Tibial artery (tissue), 4 donors: ENCODE measurements at regions not wholly inside any gene's neighbourhood (a gene's known extent, or its start where the extent isn't known, plus 50 kb on each side); places are given as distances from the start of the nearest gene placed in this dataset.
A peak's percentile ranks its signal among the peaks of the same experiment; 100 is the strongest.

Experiments
- DNase-seq, 2 donors: peaks; one replicate each; pipeline ENCODE4 v3.0.0-alpha.2; 2019
- H3K27ac ChIP-seq, 2 donors: fragments of 200-600 bp; sonication (generic) in 1 of 2; 1 replicate in 1 of 2; 2 replicates in 1 of 2; pipeline ENCODE4 v1.5.1; 2018 to 2019; ENCODE audit warnings: mild to moderate bottlenecking in 1 of 2
- H3K27me3 ChIP-seq, 2 donors: fragments of 200-600 bp; sonication (generic) in 1 of 2; one replicate each; pipeline versions ENCODE4 v1.5.1 to v1.6.0; 2016 to 2019
- H3K36me3 ChIP-seq, 3 donors: fragments of 200-600 bp; sonication (generic) in 2 of 3; one replicate each; pipeline ENCODE4 v1.5.1; 2016 to 2019; ENCODE audit warnings: mild to moderate bottlenecking in 2 of 3
- H3K4me1 ChIP-seq, 4 donors: fragments of 200-600 bp; sonication (generic) in 2 of 4; 1 replicate in 3 of 4; 2 replicates in 1 of 4; pipeline ENCODE4 v1.5.1; 2016 to 2019
- H3K4me3 ChIP-seq, 2 donors: fragments of 200-600 bp; sonication (generic) in 1 of 2; 1 replicate in 1 of 2; 2 replicates in 1 of 2; pipeline ENCODE4 v1.5.1; 2018 to 2019; ENCODE audit warnings: mild to moderate bottlenecking in 2 of 2
- H3K9me3 ChIP-seq, 3 donors: fragments of 200-600 bp; sonication (generic) in 1 of 3; one replicate each; pipeline ENCODE4 v1.5.1; 2016 to 2019
- intact Hi-C: fragments of 100-400 bp; cut with DNase I; formaldehyde crosslinking; loops from one replicate; pipeline ENCODE4 v1.15.0; 2023; ENCODE audit warnings: low total_unique reads
- TF ChIP-seq, protein P1 (sequence below), 2 experiments: fragments of 200-600 bp in 1 of 2; fragments of 450-650 bp in 1 of 2; IDR thresholded peaks; one replicate each; pipeline ENCODE4 v1.5.1; 2017 to 2019; ENCODE audit warnings: antibody characterized with exemption in 2 of 2, mild to moderate bottlenecking in 1 of 2, moderate library complexity in 1 of 2

DNA sequence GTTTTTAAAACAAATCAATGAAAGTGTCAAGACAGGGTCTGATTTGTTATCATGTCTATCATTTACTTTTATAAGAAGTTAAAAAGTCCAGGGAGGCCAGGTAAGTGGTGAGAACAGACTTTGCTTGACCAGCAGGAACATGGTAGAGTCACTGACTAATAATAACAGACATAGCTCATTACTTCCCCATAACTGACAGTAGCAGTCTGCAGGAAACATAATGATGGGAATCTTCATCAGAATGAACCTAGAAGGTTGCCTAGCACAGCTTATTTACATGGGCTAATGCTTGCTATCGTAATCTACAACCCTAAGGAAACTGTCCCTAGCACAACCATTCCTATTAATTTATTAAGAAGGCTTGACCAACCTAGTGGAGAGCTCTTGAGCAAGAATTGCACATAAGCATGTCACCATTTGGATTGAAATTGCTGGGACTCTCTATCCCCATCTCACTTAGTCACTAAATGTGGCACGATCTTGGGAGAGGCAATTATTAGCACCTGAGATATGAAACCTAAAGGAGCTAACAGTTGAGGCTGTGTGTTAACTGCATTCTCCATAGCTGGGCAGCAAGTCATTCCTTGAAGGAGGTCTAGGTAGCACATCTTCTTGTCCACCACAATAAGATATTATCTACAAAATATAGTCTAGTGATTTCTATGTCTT is 139.6 kb upstream of the ZBTB20 start:
- Histone ChIP-seq H3K4me1 (peaks cover 0 to 6% (median 1%) of the 10 kb centered on the region in 4 donors), H3K36me3 (no peaks in the 10 kb centered on the region), H3K4me3 (no peak overlapping the region), H3K9me3 (no peaks in the 10 kb centered on the region), H3K27ac (no peak overlapping the region), H3K27me3 (no peaks in the 10 kb centered on the region)
- no peak for DNase-seq
- intact Hi-C loops: no loop called here
- TF ChIP-seq, protein P1, sequence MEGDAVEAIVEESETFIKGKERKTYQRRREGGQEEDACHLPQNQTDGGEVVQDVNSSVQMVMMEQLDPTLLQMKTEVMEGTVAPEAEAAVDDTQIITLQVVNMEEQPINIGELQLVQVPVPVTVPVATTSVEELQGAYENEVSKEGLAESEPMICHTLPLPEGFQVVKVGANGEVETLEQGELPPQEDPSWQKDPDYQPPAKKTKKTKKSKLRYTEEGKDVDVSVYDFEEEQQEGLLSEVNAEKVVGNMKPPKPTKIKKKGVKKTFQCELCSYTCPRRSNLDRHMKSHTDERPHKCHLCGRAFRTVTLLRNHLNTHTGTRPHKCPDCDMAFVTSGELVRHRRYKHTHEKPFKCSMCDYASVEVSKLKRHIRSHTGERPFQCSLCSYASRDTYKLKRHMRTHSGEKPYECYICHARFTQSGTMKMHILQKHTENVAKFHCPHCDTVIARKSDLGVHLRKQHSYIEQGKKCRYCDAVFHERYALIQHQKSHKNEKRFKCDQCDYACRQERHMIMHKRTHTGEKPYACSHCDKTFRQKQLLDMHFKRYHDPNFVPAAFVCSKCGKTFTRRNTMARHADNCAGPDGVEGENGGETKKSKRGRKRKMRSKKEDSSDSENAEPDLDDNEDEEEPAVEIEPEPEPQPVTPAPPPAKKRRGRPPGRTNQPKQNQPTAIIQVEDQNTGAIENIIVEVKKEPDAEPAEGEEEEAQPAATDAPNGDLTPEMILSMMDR (IDR thresholded peaks at IDR 0.05): no peak

DNA sequence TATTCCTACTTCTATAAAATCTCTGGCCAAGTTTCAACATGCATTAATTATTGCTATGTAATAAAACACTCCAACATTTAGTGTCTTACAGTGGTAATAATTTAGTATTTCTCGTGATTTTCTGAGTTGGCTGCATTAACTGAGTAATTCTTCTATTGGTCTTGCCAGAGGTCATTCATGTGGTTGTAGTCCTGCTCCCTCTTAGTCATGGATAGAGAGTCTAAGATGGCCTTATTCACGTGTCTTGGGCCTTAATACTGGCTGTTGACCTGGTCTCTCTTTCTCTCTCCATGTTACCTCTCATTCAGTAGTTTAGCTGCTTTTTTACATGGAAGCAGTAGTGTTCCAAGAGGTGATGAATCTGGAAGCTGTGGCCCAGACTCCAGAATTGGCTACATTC is 140.1 kb upstream of the ZBTB20 start:
- TF ChIP-seq, protein P1 (IDR thresholded peaks at IDR 0.05): no peak
- no peak for DNase-seq
- H3K4me1 ChIP-seq: peaks cover 0 to 7% (median 2%) of the 10 kb centered on the region in 4 donors
- H3K36me3 ChIP-seq: no peaks in the 10 kb centered on the region
- H3K4me3 ChIP-seq: no peak overlapping the region
- no peaks in the 10 kb centered on the region for H3K9me3 ChIP-seq
- H3K27ac ChIP-seq: no peak overlapping the region
- H3K27me3 ChIP-seq: no peaks in the 10 kb centered on the region
- intact Hi-C loops: no loop called here

DNA sequence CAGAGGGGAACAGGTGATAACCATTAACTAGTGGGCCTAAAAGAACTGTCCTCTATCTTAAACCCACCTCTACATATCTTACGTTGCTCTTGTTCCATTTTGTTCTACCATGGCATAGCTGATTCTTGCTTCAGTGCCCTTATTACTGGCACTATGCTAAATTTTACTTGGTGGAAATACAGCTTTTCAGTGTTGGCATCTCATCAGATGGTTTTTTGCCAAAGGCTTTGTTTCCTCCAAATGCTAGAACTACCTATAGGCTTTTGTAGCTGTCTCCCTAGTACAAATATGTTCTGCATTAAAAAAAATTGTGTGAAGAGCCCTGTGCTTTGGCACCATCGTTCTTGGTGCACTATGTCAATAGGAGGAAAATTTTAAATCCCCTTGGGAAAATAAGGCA is 145.0 kb upstream of the ZBTB20 start:
- H3K4me1 ChIP-seq: peaks cover 0 to 26% (median 2%) of the 10 kb centered on the region in 4 donors
- H3K4me3 ChIP-seq: no peak overlapping the region
- H3K36me3 ChIP-seq: no peaks in the 10 kb centered on the region
- H3K27me3 ChIP-seq: no peaks in the 10 kb centered on the region
- H3K27ac ChIP-seq: peak overlapping the region in 1 of 2 donors; percentile 4
- TF ChIP-seq, protein P1 (IDR thresholded peaks at IDR 0.05): no peak
- no peaks in the 10 kb centered on the region for H3K9me3 ChIP-seq
- intact Hi-C loops: no loop called here
- no peak for DNase-seq

DNA sequence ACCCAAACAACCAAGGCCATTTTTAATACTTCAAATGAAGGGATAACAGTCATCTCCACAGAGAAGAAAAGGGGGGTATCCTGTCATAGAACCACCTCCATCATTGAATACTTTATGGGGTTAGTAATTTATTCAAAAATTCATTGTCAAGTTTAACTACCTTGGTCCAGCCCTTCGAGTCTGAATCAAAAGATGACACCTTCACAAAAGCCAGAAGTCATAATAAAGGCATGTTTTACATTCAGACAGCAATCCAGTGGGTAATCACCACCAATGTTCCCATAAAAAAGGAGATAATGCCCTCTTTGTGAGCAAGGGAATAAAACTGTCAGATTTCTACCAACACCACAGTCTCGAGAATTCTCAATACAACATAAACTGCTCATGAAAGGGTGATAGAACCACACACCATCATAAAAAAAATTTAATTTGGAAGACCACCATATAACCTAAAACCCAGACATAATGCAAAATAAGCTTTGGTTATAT is 145.6 kb upstream of the ZBTB20 start:
- TF ChIP-seq, protein P1 (IDR thresholded peaks at IDR 0.05): no peak
- intact Hi-C loops: no loop called here
- Histone ChIP-seq H3K9me3 (no peaks in the 10 kb centered on the region), H3K4me3 (no peak overlapping the region), H3K36me3 (no peaks in the 10 kb centered on the region), H3K27ac (peak overlapping the region in 1 of 2 donors; percentile 4), H3K4me1 (peaks cover 0 to 26% (median 2%) of the 10 kb centered on the region in 4 donors), H3K27me3 (no peaks in the 10 kb centered on the region)
- no peak for DNase-seq

DNA sequence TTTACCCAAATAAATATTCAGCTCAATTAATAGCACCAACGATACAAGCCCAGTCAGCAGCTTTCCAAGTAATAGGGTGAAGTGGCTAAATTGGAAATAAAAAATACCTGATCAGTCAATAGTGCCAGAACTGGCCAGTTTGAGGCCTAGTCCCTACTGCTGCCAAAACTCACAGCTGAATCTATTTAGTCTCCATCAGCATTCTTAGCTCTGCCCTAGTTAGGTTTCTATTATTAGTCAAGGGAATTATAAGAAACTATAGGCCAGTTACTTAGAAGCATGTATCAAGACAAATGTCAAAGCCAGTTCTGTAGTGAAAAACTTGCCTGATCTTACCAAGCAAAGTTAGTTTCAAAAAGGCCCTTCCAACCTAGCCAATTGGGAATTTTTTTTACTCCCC is 146.2 kb upstream of the ZBTB20 start:
- no peak for DNase-seq
- intact Hi-C loops: no loop called here

More for the DNA sequence above, 146.2 kb upstream of the ZBTB20 start:
- Histone ChIP-seq H3K36me3 (no peaks in the 10 kb centered on the region), H3K4me1 (peaks cover 0 to 26% (median 2%) of the 10 kb centered on the region in 4 donors), H3K4me3 (no peak overlapping the region), H3K27ac (peak overlapping the region in 1 of 2 donors; percentile 4), H3K9me3 (no peaks in the 10 kb centered on the region), H3K27me3 (no peaks in the 10 kb centered on the region)
- TF ChIP-seq, protein P1 (IDR thresholded peaks at IDR 0.05): no peak
